OCI-LY7 (cell line): ENCODE measurements at regions not wholly inside any gene's neighbourhood (a gene's known extent, or its start where the extent isn't known, plus 50 kb on each side); places are given as distances from the start of the nearest gene placed in this dataset.

ENCODE experiments used
- BruUV-seq: library from RNA; stranded (reverse); fragments of 400-500 nt; replicated peaks from 2 replicates; lab custom pipeline; 2021; lab: Mats Ljungman, UMichigan
- CTCF ChIA-PET: fragments of 300-600 bp; sonication (Branson Sonifier 250); formaldehyde crosslinking; loops from one replicate; lab custom pipeline; 2022; ENCODE audit warnings: antibody characterized with exemption; ENCODE audit not compliant: unreplicated experiment; lab: Charles Lee
- POLR2A ChIA-PET: fragments of 300-600 bp; sonication (Branson Sonifier 250); formaldehyde crosslinking; loops from one replicate; lab custom pipeline; 2022; ENCODE audit warnings: antibody characterized with exemption; lab: Charles Lee
- DNase-seq: peaks from one replicate; pipeline ENCODE4 v3.0.0-alpha.2; 2015; ENCODE audit warnings: low spot score
- H2AFZ ChIP-seq: fragments of 200-600 bp; sonication (generic), shearing (Covaris generic); 2 replicates; pipeline ENCODE4 v1.6.1; 2014; ENCODE audit warnings: mild to moderate bottlenecking, antibody characterized with exemption, low read length, moderate library complexity
- H3K27ac ChIP-seq: fragments of 200-600 bp; sonication (generic); 2 replicates; pipeline ENCODE4 v1.5.1; 2014; ENCODE audit warnings: mixed run types, low read depth, mild to moderate bottlenecking, moderate library complexity, low read length, inconsistent platforms; ENCODE audit not compliant: poor library complexity, severe bottlenecking
- H3K36me3 ChIP-seq: fragments of 200-600 bp; sonication (generic); 2 replicates; pipeline ENCODE4 v1.6.1; 2014; ENCODE audit warnings: mild to moderate bottlenecking, antibody characterized with exemption, low read length, moderate library complexity, mixed read lengths; ENCODE audit not compliant: insufficient read depth
- H3K4me1 ChIP-seq: fragments of 200-600 bp; sonication (generic); 2 replicates; pipeline ENCODE4 v1.5.1; 2014; ENCODE audit warnings: mild to moderate bottlenecking, low read length; ENCODE audit not compliant: insufficient read depth, poor library complexity, severe bottlenecking
- H3K4me2 ChIP-seq: fragments of 200-600 bp; sonication (generic); 2 replicates; pipeline ENCODE4 v1.6.1; 2014; ENCODE audit warnings: mild to moderate bottlenecking, low read length
- H3K4me3 ChIP-seq: fragments of 200-600 bp; sonication (generic); 2 replicates; pipeline ENCODE4 v1.5.1; 2014; ENCODE audit warnings: mild to moderate bottlenecking, low read depth, low read length; ENCODE audit not compliant: poor library complexity, severe bottlenecking
- H3K79me2 ChIP-seq: fragments of 200-600 bp; sonication (generic); 2 replicates; pipeline ENCODE4 v1.6.1; 2016; ENCODE audit warnings: low read depth, mild to moderate bottlenecking, low read length, moderate library complexity, mixed read lengths; ENCODE audit not compliant: insufficient read depth
- H3K9me2 ChIP-seq: fragments of 200-600 bp; sonication (generic); 2 replicates; pipeline ENCODE4 v1.6.1; 2016; ENCODE audit warnings: mild to moderate bottlenecking, low read length, mixed read lengths; ENCODE audit not compliant: insufficient read depth
- H3K9me3 ChIP-seq: fragments of 200-600 bp; sonication (generic); 2 replicates; pipeline ENCODE4 v1.6.1; 2014; ENCODE audit warnings: mild to moderate bottlenecking, mixed run types, low read length, mixed read lengths
- H4K20me1 ChIP-seq: fragments of 200-600 bp; sonication (generic); 2 replicates; pipeline ENCODE4 v1.6.1; 2014; ENCODE audit warnings: mild to moderate bottlenecking, antibody characterized with exemption, low read length, moderate library complexity, mixed read lengths; ENCODE audit not compliant: insufficient read depth
- EZH2phosphoT487 ChIP-seq: fragments of 200-600 bp; sonication (generic); IDR thresholded peaks from 2 replicates; pipeline ENCODE4 v1.6.1; 2018; ENCODE audit warnings: low read depth, borderline replicate concordance, mild to moderate bottlenecking, mixed run types, antibody characterized with exemption, low read length, moderate library complexity, mixed read lengths
- intact Hi-C: fragments of 100-400 bp; cut with micrococcal nuclease; formaldehyde crosslinking; loops from one replicate; pipeline ENCODE4 v1.10.0; 2022; ENCODE audit not compliant: unreplicated experiment
- TF ChIP-seq, protein P1 (sequence below): fragments of 200-600 bp; sonication (generic); conservative IDR thresholded peaks from 2 replicates; pipeline ENCODE4 v1.5.1; 2014; ENCODE audit warnings: mild to moderate bottlenecking, antibody characterized with exemption, low read length, moderate library complexity, mixed read lengths

DNA sequence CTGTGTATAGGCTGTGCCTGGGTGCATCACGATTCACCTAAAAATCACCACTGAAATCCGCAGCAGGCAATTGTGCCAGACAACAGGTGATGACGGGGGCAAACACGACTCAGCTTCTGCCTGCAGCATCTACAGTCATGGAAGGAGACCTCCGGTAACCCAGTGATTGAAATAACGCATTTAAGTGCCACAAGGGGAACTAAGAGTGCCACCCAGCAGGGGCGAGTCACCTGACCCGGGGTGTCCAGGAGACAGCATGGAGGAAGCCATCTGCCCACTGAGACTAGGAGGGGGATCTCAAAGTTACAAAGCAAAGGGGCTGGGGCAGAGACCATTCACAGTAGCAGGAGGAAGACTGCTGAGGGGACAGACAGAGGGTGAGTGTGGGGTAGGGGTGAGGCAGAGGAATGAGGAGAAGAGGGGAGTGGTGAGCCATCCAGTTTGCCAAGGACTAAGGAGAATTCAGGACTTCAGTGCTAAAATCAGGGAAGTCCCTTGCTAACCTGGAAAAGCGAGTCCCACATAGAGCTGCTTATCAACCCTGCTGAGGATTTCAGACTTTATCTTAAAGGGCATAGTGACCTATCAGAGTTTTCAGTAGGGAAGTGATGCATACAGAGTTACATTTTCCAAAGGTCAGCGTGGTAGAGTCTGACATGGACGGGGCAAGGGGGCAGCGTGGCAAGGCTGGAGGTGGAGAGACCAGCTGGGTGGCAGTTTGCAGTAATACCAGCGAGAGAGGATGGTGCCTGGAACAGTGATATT is 256.7 kb upstream of the HES1 start:
- intact Hi-C loops, result no loop called here
- Histone ChIP-seq H3K79me2 (no peaks in the 10 kb centered on the region), H3K36me3 (no peaks in the 10 kb centered on the region), H3K4me1 (peaks cover 23% of the 10 kb centered on the region), H3K4me2 (peak overlapping the region; percentile 17), H3K9me3 (no peaks in the 10 kb centered on the region), H3K9me2 (no peaks in the 10 kb centered on the region), H3K27ac (no peak overlapping the region), H3K4me3 (no peak overlapping the region), H4K20me1 (no peaks in the 10 kb centered on the region), H2AFZ (peak overlapping the region; percentile 87)
- CTCF ChIA-PET, result no interaction called here
- no TSS peak for BruUV-seq
- peak; percentile 48 for DNase-seq
- POLR2A ChIA-PET, result no interaction called here
- TF ChIP-seq, protein P1, sequence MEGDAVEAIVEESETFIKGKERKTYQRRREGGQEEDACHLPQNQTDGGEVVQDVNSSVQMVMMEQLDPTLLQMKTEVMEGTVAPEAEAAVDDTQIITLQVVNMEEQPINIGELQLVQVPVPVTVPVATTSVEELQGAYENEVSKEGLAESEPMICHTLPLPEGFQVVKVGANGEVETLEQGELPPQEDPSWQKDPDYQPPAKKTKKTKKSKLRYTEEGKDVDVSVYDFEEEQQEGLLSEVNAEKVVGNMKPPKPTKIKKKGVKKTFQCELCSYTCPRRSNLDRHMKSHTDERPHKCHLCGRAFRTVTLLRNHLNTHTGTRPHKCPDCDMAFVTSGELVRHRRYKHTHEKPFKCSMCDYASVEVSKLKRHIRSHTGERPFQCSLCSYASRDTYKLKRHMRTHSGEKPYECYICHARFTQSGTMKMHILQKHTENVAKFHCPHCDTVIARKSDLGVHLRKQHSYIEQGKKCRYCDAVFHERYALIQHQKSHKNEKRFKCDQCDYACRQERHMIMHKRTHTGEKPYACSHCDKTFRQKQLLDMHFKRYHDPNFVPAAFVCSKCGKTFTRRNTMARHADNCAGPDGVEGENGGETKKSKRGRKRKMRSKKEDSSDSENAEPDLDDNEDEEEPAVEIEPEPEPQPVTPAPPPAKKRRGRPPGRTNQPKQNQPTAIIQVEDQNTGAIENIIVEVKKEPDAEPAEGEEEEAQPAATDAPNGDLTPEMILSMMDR, result no peak
- TF ChIP-seq EZH2phosphoT487, result no peak

DNA sequence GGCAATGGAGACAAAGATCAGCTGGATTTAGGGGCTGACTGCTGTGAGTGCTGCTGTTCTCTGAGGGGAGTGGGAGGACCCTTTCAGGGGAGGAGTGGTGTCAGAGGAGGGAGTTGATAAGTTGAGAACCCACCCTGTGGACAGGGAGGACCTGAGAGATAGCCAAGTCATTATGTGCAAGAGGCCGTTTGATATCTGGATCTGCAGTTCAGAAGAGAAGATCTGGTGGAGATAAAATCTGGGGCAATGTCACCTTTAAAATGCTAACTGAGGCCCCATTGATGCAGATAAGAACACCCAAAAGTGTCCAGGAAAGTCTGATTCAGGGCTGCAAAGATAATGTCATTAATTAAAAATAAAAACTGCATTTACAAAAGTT is 256.1 kb upstream of the HES1 start:
- Histone ChIP-seq H3K4me1 (peaks cover 23% of the 10 kb centered on the region), H3K27ac (no peak overlapping the region), H3K79me2 (no peaks in the 10 kb centered on the region), H3K4me3 (no peak overlapping the region), H2AFZ (peak overlapping the region; percentile 87; the same call in 1 of the 2 replicates), H3K9me2 (no peaks in the 10 kb centered on the region), H3K4me2 (no peak overlapping the region), H3K36me3 (no peaks in the 10 kb centered on the region), H3K9me3 (no peaks in the 10 kb centered on the region), H4K20me1 (no peaks in the 10 kb centered on the region)
- ChIA-PET POLR2A (no interaction called here), CTCF (no interaction called here)
- intact Hi-C loops, result no loop called here
- no peak for TF ChIP-seq EZH2phosphoT487
- TF ChIP-seq, protein P1, result no peak
- BruUV-seq, result no TSS peak
- no peak for DNase-seq

DNA sequence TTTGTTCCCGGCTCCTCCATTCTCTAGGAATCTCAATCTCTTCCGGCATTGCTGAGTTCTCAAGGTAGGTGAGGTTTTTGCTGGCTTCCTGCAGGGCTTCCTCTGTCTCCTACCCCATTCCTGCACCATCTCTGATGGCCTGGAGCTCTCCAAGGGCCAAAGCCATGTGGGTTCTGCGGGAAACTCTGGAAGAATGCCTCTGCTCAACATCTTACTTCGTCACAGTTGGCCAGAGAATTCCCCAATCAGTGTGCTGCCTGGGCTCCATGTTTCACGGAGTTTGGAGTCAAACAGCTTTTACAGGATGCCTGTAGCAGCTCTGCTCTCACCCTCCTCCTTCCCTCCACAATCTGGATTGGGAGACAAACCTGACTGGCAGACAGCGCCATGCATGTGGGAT is 253.9 kb upstream of the HES1 start:
- no peak for DNase-seq
- H3K9me3 ChIP-seq, result no peaks in the 10 kb centered on the region
- no peak overlapping the region for H3K4me3 ChIP-seq
- H3K4me2 ChIP-seq, result no peak overlapping the region
- BruUV-seq, result no TSS peak
- intact Hi-C loops, result no loop called here
- no peak overlapping the region for H2AFZ ChIP-seq
- ChIA-PET CTCF (no interaction called here), POLR2A (interaction anchor here (0.5 to 1.0 kb wide), 2 partner anchors 9 to 89 kb away, joined by 3 read pairs; no protein-coding TSS in a partner anchor)
- no peaks in the 10 kb centered on the region for H3K79me2 ChIP-seq
- H3K27ac ChIP-seq, result no peak overlapping the region
- H3K9me2 ChIP-seq, result no peaks in the 10 kb centered on the region
- peaks cover 21% of the 10 kb centered on the region for H3K4me1 ChIP-seq
- no peaks in the 10 kb centered on the region for H3K36me3 ChIP-seq
- H4K20me1 ChIP-seq, result no peaks in the 10 kb centered on the region
- TF ChIP-seq, protein P1, result no peak
- TF ChIP-seq EZH2phosphoT487, result no peak
